IMR-90 (cell line): ENCODE measurements at regions not wholly inside any gene's neighbourhood (a gene's known extent, or its start where the extent isn't known, plus 50 kb on each side); places are given as distances from the start of the nearest gene placed in this dataset.

Experiments used
- ATAC-seq: fragments of 200-7000 bp; cut with Tn5 transposase; 2 replicates; pipeline ENCODE4 v1.9.1; 2020; ENCODE audit warnings: low read depth, mild to moderate bottlenecking, moderate library complexity
- BruUV-seq: library from RNA; stranded (reverse); fragments of 400-500 nt; replicated peaks from 2 replicates; lab custom pipeline; 2021; lab: Mats Ljungman, UMichigan
- CTCF ChIA-PET: fragments of 300-600 bp; formaldehyde crosslinking; extraction: SDS; loops from one replicate; lab custom pipeline; 2021; ENCODE audit warnings: antibody characterized with exemption; lab: Yijun Ruan, JAX
- POLR2A ChIA-PET: fragments of 300-600 bp; sonication (Branson Sonifier 250); formaldehyde crosslinking; loops from one replicate; lab custom pipeline; 2022; ENCODE audit warnings: antibody characterized with exemption; ENCODE audit not compliant: unreplicated experiment; lab: Charles Lee
- DNase-seq: peaks from one replicate; pipeline ENCODE4 v3.0.0; 2013
- H2AFZ ChIP-seq: replicated peaks from 2 replicates; pipeline ENCODE3; 2013; ENCODE audit warnings: low read length, mild to moderate bottlenecking; ENCODE audit not compliant: poor library complexity
- H2AK5ac ChIP-seq: 2 replicates; pipeline ENCODE4 v1.6.1; 2013; ENCODE audit warnings: low read depth, low read length, inconsistent platforms
- H2AK9ac ChIP-seq: replicated peaks from 2 replicates; pipeline ENCODE3; 2013; ENCODE audit warnings: mild to moderate bottlenecking, low read depth, low read length, moderate library complexity; ENCODE audit not compliant: poor library complexity
- H2BK120ac ChIP-seq: 2 replicates; pipeline ENCODE4 v1.6.1; 2013; ENCODE audit warnings: low read depth, low read length, inconsistent platforms
- H2BK15ac ChIP-seq: 3 replicates; pipeline ENCODE4 v1.6.1; 2013; ENCODE audit warnings: low read depth, low read length, inconsistent platforms
- H2BK20ac ChIP-seq: 2 replicates; pipeline ENCODE4 v1.6.1; 2013; ENCODE audit warnings: low read depth, mild to moderate bottlenecking, inconsistent platforms, low read length, moderate library complexity
- H2BK5ac ChIP-seq: 2 replicates; pipeline ENCODE4 v1.6.1; 2013; ENCODE audit warnings: mild to moderate bottlenecking, low read depth, low read length, inconsistent platforms; ENCODE audit not compliant: poor library complexity, severe bottlenecking
- H3K14ac ChIP-seq: replicated peaks from 2 replicates; pipeline ENCODE4 v1.6.1; 2013; ENCODE audit warnings: low read depth, low read length, inconsistent platforms
- H3K18ac ChIP-seq: 2 replicates; pipeline ENCODE4 v1.6.1; 2013; ENCODE audit warnings: low read depth, low read length, control low read depth
- H3K23ac ChIP-seq: 2 replicates; pipeline ENCODE4 v1.6.1; 2013; ENCODE audit warnings: low read depth, low read length, inconsistent platforms
- H3K27ac ChIP-seq: 2 replicates; pipeline ENCODE4 v1.5.1; 2013; ENCODE audit warnings: mild to moderate bottlenecking, control low read depth, low read length; ENCODE audit not compliant: insufficient read depth
- H3K27me3 ChIP-seq: 2 replicates; pipeline ENCODE4 v1.6.1; 2013; ENCODE audit warnings: low read length; ENCODE audit not compliant: control insufficient read depth, insufficient read depth
- H3K36me3 ChIP-seq: 2 replicates; pipeline ENCODE4 v1.6.1; 2013; ENCODE audit warnings: low read length, mixed read lengths; ENCODE audit not compliant: control insufficient read depth, insufficient read depth
- H3K4ac ChIP-seq: 2 replicates; pipeline ENCODE4 v1.6.1; 2013; ENCODE audit warnings: low read depth, low read length, inconsistent platforms
- H3K4me1 ChIP-seq: 2 replicates; pipeline ENCODE4 v1.6.1; 2013; ENCODE audit warnings: low read length, mixed read lengths; ENCODE audit not compliant: control insufficient read depth, insufficient read depth
- H3K4me2 ChIP-seq: 2 replicates; pipeline ENCODE4 v1.6.1; 2013; ENCODE audit warnings: low read depth, mild to moderate bottlenecking, control low read depth, low read length, moderate library complexity
- H3K4me3 ChIP-seq: 2 replicates; pipeline ENCODE4 v1.5.1; 2013; ENCODE audit warnings: low read depth, mild to moderate bottlenecking, control low read depth, low read length, moderate library complexity; ENCODE audit not compliant: insufficient read depth
- H3K56ac ChIP-seq: 2 replicates; pipeline ENCODE4 v1.6.1; 2013; ENCODE audit warnings: low read length, inconsistent platforms; ENCODE audit not compliant: insufficient read depth; ENCODE audit errors: extremely low read depth
- H3K79me1 ChIP-seq, 2 experiments: 2 replicates each; pipeline ENCODE4 v1.6.1; 2013; ENCODE audit warnings: low read length in 2 of 2, inconsistent platforms in 1 of 2, low read depth in 1 of 2
- H3K9ac ChIP-seq: 2 replicates; pipeline ENCODE4 v1.6.1; 2013; ENCODE audit warnings: low read depth, low read length, control low read depth
- H3K9me1 ChIP-seq: 2 replicates; pipeline ENCODE4 v1.6.1; 2013; ENCODE audit warnings: low read length, inconsistent platforms; ENCODE audit not compliant: insufficient read depth
- H3K9me3 ChIP-seq: 2 replicates; pipeline ENCODE4 v1.6.1; 2013; ENCODE audit warnings: low read length; ENCODE audit not compliant: control insufficient read depth, insufficient read depth
- H4K20me1 ChIP-seq: 2 replicates; pipeline ENCODE4 v1.6.1; 2013; ENCODE audit warnings: low read length, inconsistent platforms; ENCODE audit not compliant: insufficient read depth
- H4K5ac ChIP-seq: 2 replicates; pipeline ENCODE4 v1.6.1; 2013; ENCODE audit warnings: mild to moderate bottlenecking, low read depth, low read length, control low read depth
- H4K8ac ChIP-seq, 2 experiments: 2 replicates each; pipeline ENCODE4 v1.6.1; 2013; ENCODE audit warnings: low read depth in 2 of 2, low read length in 2 of 2, control low read depth in 1 of 2, inconsistent platforms in 1 of 2
- H4K91ac ChIP-seq: 2 replicates; pipeline ENCODE4 v1.6.1; 2013; ENCODE audit warnings: low read depth, low read length, inconsistent platforms; ENCODE audit not compliant: insufficient read depth
- CEBPB ChIP-seq: IDR thresholded peaks from 2 replicates; pipeline ENCODE4 v1.6.1; 2012; ENCODE audit warnings: low read depth, low read length, improper control_type of control experiment
- FOS ChIP-seq: fragments of 150-350 bp; IDR thresholded peaks from 2 replicates; pipeline ENCODE4 v1.6.1; 2016; ENCODE audit warnings: low read depth, low read length
- RCOR1 ChIP-seq: IDR thresholded peaks from 2 replicates; pipeline ENCODE4 v1.6.1; 2012; ENCODE audit warnings: mild to moderate bottlenecking, low read length, improper control_type of control experiment; ENCODE audit not compliant: insufficient replicate concordance
- WGBS, 2 experiments: methylation state at CpG; one replicate each; pipeline versions ENCODE4 v1.1.5 to v1.1.7; 2013; ENCODE audit warnings: missing lambda C conversion rate in 2 of 2; ENCODE audit not compliant: insufficient read length in 1 of 2; ENCODE audit errors: extremely low coverage in 2 of 2; 5-methylcytosine and 5-hydroxymethylcytosine counted together
- dilution Hi-C: fragments of 300-500 bp; cut with HindIII; formaldehyde crosslinking; loops from one replicate; pipeline ENCODE4 v1.14.3; 2018; ENCODE audit warnings: low sequenced_read_pairs; ENCODE audit not compliant: unreplicated experiment
- in situ Hi-C: fragments of 300-500 bp; cut with MboI; formaldehyde crosslinking; loops from 3 replicates; pipeline ENCODE4 v1.14.3; 2019; ENCODE audit warnings: low sequenced_read_pairs, inconsistent platforms, mixed read lengths
- intact Hi-C: fragments of 100-400 bp; cut with micrococcal nuclease; formaldehyde crosslinking; loops from 2 replicates; pipeline ENCODE4 v1.10.0; 2022

GRCh38 chr1:244207042-244207934, 156.2 kb downstream of the ZBTB18 start:
- H3K27me3 ChIP-seq = no peaks in the 10 kb centered on the region
- no peaks in the 10 kb centered on the region for H3K36me3 ChIP-seq
- H3K14ac ChIP-seq = no peak overlapping the region; the same call in 1 of the 2 replicates
- H3K27ac ChIP-seq = no peak overlapping the region
- H3K4ac ChIP-seq = no peak overlapping the region
- intact Hi-C loops = no loop called here
- no peak overlapping the region for H3K9ac ChIP-seq
- dilution Hi-C loops = no loop called here
- no peak overlapping the region for H2AK5ac ChIP-seq
- H4K8ac ChIP-seq = no peak overlapping the region
- no peak overlapping the region for H3K4me2 ChIP-seq
- WGBS, 2 experiments = no CpG with 5 or more reads among the region's 6 CpGs
- H4K20me1 ChIP-seq = no peaks in the 10 kb centered on the region
- no peak overlapping the region for H3K4me3 ChIP-seq
- in situ Hi-C loops = no loop called here
- no peak overlapping the region for H2BK120ac ChIP-seq
- H2BK20ac ChIP-seq = no peak overlapping the region
- H3K56ac ChIP-seq = no peak overlapping the region
- H2AFZ ChIP-seq = no peak overlapping the region
- ATAC-seq = no peak
- H3K23ac ChIP-seq = no peak overlapping the region
- 0 out of 3 replicates have a peak overlapping the region, but pooled peaks have one; percentile 43 for H2BK15ac ChIP-seq
- no peak overlapping the region for H2AK9ac ChIP-seq
- no TSS peak for BruUV-seq
- no peak overlapping the region for H2BK5ac ChIP-seq
- peaks cover 5% of the 10 kb centered on the region for H3K4me1 ChIP-seq
- H3K79me1 ChIP-seq = no peaks in the 10 kb centered on the region
- TF ChIP-seq FOS = no peak
- TF ChIP-seq CEBPB = no peak
- TF ChIP-seq RCOR1 = no peak
- peaks cover 3% of the 10 kb centered on the region; the same call in 1 of the 2 replicates for H3K9me1 ChIP-seq
- H3K18ac ChIP-seq = peak overlapping the region; percentile 33
- H4K91ac ChIP-seq = no peak overlapping the region
- CTCF ChIA-PET = no interaction called here
- peak; percentile 57 for DNase-seq
- H3K9me3 ChIP-seq = no peaks in the 10 kb centered on the region
- no peak overlapping the region for H4K5ac ChIP-seq
- POLR2A ChIA-PET = no interaction called here
